NCI-H1417 (cell line): ENCODE measurements at regions not wholly inside any gene's neighbourhood (a gene's known extent, or its start where the extent isn't known, plus 50 kb on each side); places are given as distances from the start of the nearest gene placed in this dataset.
"Not testable (repeated sequence)": the region's sequence is repeated elsewhere in the genome, so short reads cannot be mapped to it uniquely, and the experiment has no call there.

Experiments used
- DNase-seq, 3 experiments: peaks; one replicate each; lab custom pipeline; 2025; lab: John Stamatoyannopoulos, UW

DNA sequence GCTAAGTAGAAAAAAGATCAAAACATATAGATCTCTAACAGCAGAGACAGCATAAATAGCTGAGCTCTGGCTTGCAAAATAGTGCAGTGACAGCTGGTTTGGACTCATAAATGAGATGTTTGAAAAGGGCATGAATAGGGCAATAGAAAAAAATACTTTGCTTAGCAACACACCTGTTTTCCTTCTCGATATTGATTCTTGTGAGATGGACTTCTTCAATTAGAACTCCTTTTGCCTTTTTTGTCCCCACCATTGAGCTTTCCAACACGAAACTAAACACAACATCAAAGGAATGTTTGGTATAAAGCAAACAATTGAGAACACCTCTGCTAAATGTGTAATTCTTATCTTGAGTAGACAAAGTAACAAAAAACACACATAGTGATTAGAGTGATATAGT lies 726.3 kb downstream of the RAPGEF2 start:
- peak in 1 of 3 experiments; percentile 4 for DNase-seq

DNA sequence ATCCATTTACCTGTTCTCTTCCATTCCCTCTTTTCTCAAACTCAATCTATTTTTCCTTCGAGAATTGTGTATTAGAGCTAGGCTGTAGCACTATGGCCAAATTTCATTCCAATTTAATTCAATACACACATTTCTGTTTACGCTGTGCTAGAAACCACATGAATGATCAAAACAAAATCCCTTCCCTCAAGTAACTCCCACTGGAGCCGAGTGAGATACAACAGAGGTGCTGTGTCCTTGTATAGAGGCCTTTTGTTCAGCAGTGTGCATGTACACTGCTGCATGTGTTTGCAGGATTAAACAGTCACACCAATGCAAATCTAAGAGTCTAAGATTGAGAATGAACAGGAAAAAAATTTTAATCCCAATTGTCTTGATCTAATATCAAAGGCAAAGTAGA lies 734.2 kb downstream of the RAPGEF2 start:
- DNase-seq, result no peak

DNA sequence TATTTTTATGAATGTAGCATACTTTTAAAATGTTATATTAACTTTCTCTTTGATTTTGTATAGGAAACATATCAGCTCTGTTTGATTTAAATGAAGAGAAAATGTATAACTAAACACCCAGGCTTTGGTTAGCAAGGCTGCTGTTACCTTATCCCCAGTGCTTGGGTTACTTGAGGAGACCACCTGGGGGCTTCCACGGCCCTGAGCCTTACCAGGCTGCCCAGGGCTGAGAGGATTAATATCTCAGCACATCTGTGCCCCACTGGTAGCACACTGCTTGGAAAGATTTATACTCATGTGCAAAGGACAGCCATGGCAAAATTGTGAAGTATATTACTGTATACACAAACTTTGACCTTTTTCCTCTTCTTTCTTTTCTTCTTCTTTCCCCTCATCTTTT lies 752.9 kb downstream of the RAPGEF2 start:
- DNase-seq, result no peak

DNA sequence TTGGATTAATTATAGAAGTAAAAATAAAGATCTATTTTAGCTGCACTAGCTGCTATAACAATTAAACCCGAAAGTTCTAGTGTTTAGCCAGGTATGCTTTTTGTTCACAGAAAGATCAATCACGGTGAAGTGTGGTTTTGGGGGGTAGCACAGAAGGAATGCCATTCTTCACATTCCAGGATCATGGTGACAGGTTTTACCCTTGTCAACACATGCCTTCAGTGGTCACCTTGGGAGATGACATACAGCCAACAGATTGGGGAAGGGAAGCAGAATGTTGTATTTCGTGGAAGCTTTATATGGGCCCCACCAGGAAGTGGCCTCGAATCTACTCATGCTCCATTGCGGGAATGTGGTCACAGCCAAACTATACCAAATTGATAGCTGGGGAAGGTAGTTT lies 753.6 kb downstream of the RAPGEF2 start:
- DNase-seq, result no peak

DNA sequence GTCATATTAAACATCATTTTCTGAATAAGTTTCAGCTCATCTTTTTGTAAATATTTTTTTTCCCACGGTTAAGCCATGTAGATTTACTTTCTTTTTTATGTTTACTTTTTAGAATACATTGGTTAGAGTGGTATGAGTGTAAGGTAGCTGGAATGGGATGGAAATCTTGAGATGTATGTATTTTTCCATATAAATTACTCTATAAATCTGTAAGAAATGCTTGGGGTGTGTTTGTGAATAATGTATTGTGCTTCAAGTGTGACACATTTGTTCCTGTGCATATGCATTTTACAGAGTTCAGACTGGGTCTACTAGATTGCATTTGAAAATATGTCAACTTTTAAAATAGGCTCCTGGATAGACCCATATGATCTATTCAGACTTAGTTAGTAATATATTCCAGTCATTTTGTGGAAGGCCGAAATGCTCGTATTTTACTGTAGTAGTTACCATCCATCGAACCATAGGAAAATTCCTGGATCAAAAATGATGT lies 756.8 kb downstream of the RAPGEF2 start:
- no peak for DNase-seq

DNA sequence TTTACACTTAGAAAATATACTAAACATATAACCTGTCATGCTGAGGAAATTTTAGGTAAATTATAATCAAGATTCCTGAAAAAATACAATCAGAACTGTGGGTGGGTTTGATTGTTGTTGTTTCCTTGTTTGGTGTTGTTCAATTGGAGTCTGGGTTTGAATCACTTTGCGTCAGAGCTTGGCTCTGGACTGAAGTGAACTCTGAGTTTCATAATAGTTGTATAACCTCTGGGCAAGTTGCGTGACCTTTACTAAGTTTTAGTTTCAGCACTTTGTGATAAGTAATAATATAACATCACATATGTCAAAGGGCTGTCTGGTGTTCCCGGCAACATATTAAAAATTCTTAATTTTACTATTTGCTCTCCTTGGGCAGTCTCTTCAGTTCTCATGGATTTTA lies 758.1 kb downstream of the RAPGEF2 start:
- no peak for DNase-seq

DNA sequence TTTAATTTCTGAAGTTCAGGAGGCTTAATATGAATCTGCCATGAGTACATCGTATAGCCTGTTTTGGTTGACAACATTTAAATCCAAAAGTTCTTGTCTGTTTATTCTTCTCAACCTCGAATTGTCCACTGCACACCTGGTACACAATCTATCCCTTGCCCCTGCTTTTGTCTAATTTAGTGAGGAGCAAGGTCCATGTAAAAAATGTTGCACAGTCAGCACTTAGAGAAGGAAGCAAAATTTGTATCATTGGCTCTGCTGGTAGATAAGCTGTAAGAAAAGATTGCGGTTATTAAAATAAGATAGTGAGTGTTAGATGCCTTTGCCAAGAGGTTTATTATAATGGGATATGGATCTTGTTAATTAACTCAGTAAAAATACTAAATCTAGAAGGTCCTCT lies 761.5 kb downstream of the RAPGEF2 start:
- no peak for DNase-seq

DNA sequence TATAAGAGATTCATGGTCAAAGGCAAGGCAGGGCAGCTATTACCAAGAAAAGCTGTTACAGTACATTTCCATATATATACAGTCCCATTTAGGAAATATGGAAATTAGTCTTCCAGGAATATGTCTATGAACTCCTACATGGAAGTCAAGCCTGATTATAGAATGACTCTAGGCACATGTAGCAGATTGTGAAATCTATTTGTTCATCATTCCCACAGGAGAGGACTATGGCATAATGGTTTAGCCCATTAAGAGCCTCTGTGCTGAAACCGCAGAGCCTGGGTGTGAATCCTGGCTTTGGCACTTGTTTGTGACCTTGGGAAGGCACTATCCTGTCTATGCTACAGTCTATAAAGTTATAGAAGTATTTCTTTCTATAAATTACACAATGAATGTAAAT lies 764.8 kb downstream of the RAPGEF2 start:
- no peak for DNase-seq

DNA sequence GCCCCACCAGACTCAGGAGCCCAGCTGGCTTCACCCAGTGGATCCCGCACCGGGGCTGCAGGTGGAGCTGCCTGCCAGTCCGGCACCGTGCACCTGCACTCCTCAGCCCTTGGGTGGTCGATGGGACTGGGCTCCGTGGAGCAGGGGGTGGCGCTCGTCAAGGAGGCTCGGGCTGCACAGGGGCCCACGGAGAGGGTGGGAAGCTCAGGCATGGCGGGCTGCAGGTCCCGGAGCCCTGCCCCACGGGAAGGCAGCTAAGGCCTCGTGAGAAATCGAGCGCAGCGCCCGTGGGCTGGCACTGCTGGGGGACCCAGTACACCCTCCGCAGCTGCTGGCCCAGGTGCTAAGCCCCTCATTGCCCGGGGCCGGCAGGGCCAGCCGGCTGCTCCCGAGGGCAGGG lies 766.1 kb downstream of the RAPGEF2 start:
- DNase-seq, result not testable (repeated sequence)

DNA sequence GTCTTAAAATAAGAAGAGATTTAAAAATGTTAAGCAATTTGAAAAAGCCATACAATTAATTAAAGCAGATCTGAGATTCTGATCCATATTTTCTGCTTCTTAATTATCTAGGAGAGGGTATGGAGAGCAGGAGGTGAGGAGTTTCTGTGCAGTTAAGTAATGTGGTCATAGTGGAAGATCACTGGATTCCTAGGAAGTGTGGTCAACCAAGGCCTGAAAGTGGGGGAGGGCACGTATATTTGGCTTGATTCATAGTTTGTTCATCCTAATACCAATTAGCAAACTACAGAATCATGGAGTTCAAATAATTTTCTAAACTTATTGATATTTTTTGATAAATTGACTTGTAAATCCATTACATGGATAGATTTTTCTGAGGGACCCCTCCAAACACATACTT lies 768.3 kb downstream of the RAPGEF2 start:
- no peak for DNase-seq

DNA sequence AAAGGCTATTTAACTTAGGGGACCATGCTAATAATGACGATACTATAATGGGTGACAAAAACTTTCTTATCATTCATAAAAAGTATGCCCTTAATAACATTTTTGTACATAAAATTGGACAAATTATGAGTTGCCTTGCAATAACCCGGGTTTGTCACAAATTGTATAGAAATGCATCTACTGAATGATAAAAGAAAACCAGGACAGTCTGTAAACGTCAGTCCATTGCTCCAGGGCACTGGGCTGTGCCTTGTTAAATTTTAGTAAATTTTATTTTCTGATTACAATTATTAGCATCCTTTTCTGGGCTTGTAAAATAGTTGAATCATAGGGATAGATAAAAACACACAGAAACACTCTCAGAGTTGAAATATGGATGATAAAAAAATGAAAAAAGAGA lies 778.3 kb downstream of the RAPGEF2 start:
- no peak for DNase-seq

DNA sequence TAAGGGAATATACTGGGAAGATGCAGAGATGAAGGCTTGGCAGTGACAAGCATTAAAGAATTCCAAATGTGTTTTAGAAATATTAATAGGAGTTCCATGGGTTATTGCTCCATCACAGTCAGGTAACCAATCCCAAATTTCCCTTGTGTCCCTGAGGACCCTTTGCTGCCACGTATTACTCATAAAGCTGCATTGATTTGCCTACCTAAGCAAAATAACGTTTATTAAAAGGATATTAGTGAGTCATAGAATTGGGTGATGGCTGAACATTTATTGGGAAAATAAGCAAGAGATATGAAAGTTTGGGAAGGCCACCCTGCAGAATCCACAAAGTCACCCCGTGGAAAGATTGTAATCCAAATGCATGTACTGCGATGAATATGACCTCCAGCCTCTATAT lies 782.1 kb downstream of the RAPGEF2 start:
- no peak for DNase-seq

DNA sequence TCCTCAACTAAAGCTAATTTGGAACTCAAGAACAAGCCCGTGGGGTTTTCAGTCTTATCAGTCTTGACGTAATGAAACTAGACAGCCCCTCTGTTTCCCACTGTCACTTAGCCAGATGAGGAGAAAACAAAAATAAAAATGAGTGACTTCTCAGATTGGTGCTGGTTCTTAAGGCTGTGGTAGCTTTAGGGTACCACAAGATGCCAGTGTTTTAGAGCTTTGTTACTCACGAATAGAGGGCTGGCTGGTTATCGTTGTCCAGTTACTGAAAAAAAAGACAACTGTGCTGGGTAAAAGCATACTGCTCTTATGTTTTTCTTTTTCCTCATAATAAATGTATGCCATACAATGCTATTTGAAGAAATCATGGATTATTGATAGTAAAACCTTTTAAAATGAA lies 796.7 kb downstream of the RAPGEF2 start:
- DNase-seq, result no peak

DNA sequence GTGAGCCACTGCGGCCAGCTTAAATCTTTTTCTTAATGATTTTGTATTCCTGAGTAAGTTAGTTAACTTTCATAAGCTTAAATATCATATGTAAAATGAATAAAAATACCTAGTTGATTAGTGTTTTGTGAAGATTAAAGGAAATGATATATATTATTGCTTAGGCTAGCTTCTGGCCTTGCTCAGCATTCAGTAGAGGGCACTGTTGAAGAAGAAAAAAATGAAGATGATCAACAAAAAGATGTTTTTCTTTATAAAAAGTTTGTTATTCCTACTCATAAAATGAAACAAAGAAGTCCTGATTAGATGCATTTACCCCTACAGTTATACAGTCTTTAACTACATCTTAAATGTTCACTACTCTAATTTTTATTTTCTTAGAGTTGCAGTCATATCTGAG lies 797.7 kb downstream of the RAPGEF2 start:
- no peak for DNase-seq

DNA sequence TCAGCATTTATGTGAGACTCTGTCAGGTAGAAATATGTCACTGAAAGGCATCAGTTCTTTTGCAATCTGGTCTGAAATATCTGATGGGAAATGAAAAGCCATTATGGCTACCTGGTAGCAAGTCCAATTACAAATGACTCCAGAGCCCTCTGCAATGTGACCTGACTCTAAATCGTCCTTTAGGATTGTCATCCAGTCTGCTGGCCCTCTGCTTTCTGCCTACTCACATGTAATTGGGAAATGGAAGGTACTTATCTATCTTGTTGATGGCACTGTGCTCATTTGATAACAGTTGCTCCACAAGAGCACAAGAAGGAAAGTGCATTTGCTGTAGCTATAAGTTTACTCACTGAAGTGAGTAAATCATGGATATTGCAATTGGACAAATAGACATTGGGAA lies 799.8 kb downstream of the RAPGEF2 start:
- no peak for DNase-seq

DNA sequence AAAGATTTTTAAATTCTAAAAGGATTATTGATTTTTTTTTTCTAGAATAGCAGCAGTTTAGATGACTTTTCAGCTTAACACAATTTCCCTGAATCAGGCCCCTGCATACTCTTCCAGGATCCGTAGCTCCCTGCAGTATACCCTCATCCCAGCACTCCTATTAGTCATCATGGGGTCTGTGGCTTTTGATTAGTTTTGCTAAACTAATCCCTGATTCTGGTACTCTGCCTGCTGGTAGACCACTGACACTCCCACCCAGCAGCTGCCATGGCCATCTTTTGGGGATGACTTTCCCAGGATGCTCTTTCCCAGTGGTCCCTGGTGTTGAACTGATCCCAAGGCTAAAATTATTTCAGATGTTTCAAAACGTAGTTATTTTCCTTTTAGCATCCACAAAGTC lies 802.0 kb downstream of the RAPGEF2 start:
- no peak for DNase-seq

DNA sequence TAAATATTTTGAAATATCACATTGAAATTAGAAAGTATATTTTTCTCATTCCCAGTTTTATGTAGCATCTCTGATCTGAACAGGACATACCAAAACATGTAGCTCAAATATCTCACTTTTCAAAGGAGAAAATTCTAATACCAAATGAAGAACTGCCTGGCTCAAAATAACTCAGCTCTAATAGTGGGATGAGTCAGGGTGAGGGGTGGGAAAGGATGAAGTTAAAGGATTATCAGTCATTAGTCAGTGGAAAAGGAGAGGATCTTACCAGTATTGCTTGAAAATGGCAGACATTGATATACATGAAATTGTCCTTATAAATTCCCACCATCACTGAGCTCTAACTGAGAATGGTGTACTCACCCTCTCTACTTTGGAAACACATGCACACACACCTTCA lies 803.2 kb downstream of the RAPGEF2 start:
- DNase-seq, result no peak

DNA sequence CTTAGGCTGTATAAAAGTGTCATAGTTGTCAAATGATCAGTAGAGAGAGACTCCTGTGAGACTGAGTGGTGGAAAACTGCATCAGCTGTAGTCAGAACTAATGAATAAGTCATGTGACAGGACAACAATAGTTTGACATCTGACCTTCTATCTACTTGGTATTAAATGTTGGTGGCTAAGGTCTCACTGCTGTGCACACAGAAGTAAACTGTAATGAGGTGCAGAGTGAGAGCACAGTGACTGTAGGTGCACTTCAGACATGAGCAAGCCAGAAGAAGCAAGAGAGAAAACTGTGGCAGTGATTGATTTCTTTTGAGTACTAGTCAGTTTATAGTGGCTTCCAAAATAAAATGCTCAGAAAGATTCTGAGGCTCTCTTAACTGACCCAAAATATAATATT lies 803.6 kb downstream of the RAPGEF2 start:
- no peak for DNase-seq

DNA sequence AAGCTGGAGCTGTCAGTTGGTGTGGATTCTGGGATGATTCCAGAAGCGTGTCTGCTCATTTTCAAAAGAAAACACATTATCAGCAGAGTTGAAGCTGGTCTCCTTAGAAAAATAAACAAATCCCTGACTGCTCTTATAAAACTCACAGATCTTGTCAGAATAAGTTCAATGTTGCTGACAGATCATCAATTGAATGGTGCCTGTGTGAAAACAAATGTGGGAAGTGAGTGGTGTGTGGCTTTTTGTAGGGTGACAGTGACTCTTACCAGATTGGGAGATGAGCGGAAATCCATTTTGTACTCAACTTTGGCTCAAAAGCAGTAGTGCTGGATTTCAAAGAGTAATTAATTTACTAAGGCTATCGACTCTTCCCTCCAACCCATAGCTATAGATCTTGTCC lies 807.8 kb downstream of the RAPGEF2 start:
- DNase-seq, result no peak

DNA sequence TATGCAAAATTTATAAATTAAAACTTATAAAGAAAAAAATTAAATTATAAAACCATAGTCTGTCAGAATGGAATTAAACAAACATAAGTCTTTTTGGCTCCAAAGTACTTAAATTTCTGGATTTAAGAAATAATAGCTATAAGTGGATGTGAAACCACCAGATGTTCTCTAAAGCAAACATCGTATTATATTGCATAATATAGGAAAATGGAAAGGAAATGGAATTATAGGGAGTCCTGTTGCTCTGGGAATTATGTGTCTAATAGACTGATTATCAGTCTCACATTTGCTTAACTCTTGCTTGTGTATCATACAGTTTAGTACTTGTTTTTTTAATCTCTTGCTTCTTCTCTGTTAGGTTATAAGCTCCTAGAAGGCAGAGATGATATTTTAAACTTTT lies 819.2 kb downstream of the RAPGEF2 start:
- DNase-seq, result no peak

DNA sequence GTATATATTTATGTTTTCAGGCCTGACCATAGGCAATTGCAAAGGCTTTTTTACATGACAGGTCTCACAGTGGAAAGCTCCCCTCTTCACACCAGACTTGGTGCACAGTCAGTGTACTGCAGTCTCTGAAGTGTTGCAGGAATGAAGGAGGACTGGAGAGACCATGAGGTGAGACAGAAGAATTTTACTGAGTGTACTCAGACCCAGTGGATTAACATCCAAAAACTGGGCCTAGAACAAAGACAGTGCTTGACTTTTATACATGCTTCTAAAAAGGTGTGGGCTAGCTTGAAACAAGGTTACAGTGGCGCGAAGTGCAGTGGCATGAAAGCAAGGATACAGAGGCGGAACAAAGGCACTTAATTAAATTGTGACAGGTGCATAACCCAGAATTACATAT lies 822.9 kb downstream of the RAPGEF2 start:
- DNase-seq, result no peak

DNA sequence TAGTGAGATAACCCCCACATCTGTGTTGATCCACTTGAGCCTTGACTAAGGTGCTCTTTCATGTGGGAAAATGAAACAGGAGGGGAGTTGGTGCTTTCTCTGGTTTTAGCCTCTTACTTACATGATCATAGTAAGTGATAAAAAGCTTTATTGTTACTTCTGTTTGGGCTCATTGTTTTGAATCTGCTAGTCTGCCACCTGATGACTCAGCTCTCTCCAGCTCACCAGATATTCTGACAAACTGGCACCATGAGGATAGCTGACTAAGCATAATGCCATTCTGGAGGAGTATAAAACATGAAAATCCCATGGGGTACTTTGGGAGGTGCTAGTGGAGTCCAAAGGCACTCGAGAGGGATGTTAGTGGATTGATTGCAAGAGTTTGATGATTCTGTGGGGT lies 824.0 kb downstream of the RAPGEF2 start:
- no peak for DNase-seq

DNA sequence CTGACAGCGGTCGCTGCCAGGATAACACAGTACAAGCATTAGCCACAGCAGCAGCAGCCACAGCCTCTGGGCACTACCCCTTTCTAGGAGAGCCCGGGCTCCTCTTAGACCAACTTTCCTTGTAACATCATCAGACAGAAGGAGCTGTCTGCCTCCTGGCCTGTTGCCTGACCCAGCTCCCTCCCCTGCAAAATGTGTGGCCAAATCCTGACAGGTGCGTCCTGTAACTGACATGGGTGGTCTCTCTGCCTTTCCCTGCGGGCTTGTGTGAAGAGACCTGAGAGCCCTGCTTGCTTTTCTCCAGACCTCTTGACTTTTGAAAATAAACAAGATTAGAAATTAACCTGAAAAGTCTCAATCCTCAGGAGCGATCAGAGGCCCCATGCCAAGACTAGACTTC lies 824.9 kb downstream of the RAPGEF2 start:
- DNase-seq, result no peak

DNA sequence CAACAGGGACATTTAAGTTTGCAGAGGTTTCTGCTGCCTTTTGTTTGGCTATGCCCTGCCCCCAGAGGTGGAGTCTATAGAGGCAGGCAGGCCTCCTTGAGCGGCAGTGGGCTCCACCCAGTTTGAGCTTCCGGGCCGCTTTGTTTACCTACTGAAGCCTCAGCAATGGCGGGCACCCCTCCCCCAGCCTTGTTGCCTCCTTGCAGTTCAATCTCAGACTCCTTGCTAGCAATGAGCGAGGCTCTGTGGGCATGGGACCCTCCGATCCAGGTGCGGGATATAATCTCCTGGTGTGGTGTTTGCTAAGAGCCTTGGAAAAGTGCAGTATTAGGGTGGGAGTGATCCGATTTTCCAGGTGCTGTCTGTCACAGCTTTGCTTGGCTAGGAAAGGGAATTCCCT lies 831.7 kb downstream of the RAPGEF2 start:
- not testable (repeated sequence) for DNase-seq

DNA sequence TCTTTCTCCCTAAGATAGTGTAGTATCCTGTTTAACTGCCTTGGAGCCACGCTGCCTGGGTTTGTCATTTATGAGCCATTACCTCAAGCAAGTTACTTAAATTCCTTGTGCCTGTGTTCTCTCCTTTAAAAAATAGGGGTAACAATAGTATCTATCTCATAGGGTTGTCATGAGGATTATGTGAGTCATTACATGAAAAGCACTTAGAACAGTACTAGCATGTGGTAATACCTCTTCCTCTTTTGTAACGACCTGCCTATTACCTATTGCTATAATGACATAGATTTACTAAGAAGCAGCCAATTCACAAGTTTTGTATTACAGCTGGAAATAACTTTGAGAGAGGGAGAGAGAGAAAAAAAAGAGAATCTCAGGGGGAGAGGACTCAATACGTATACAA lies 834.7 kb downstream of the RAPGEF2 start:
- DNase-seq, result no peak
